GM18868 (cell line): ENCODE measurements at regions not wholly inside any gene's neighbourhood (a gene's known extent, or its start where the extent isn't known, plus 50 kb on each side); places are given as distances from the start of the nearest gene placed in this dataset.

Experiments used
- ATAC-seq: cut with Tn5 transposase; IDR thresholded peaks from one replicate; pipeline ENCODE4 v1.9.1; 2021; ENCODE audit warnings: mild to moderate bottlenecking, moderate library complexity; ENCODE audit not compliant: unreplicated experiment

DNA sequence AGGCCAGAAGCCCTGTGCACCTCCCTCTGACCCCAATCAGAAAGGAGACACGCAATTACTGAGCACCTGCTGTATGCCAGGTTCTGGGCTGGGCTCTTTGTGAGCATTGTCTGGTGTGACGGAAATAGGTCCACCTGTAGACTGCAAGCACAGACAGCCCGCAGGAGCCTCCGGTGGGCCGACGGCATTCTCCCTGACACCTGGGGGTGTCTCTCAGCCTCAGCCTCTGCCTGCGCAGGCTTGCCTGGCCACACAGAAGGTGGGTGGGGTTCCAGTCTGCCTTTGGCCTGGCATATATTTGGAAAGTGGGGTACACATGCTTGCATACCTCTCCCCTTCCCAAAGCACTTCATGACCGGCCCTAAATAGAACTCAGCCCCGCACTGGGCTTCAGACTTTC is 129.3 kb downstream of the BUD13 start:
- ATAC-seq, result no peak

DNA sequence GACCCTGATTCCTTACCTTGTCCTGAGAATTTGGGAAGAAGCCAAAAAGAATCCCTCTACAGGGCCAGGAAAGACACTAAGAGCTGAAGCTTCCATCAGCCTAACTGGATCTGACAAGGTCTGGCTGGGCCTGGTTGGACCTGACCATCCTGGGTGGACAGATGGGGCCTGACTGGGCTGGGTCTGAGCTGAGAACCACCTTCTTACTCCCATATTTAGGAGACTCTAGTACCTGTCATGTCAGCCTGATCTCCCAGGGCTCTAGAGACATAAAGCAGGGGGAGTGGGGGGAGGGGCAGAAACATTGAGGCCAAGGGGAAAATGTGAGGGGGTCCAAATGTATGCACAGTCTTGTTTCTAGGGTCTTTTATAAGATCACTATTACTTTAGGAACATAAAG is 129.9 kb downstream of the BUD13 start:
- ATAC-seq, result no peak

DNA sequence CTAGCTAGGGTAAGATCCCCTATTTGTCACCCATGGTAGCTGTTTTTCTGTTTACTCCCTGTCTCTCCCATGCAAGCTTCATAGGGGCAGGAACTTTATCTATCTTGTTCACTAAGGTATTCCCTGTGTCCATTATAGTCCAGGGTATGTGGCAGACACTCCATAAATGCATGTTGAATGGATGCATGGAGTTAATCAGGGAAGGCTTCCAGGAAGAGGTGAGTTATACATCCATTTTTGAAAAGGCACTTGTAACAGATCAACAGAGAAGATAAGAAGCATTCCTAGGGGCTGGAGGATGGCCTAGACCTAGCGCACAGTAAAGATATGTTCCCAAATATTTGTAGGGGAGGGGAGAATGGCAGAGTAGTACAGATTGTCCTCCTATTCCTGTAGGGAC is 130.3 kb downstream of the BUD13 start:
- no peak for ATAC-seq

DNA sequence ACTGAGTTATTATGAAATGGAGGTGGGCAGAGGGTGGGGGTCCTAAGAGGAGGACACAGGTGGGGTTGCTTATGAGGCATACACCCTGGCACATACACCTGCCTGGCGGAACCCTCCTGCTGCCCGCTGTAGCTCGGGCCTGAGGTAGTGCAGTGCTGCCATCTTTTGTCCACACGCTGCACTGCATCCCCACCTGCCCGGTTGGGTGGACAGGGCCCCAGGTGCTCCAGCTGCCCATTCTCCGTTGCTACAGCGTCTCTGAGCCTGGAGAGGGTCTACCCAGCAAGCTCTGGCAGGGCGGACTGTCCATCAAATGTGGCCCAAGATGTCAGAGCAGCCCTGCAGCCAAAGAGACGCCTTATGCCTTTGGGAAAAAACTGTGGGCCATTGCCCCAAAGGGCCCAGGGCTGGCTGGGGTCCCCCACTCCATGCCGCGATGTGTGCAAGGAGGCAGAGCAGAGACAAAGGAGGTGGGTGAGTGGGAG is 131.2 kb downstream of the BUD13 start:
- no peak for ATAC-seq

DNA sequence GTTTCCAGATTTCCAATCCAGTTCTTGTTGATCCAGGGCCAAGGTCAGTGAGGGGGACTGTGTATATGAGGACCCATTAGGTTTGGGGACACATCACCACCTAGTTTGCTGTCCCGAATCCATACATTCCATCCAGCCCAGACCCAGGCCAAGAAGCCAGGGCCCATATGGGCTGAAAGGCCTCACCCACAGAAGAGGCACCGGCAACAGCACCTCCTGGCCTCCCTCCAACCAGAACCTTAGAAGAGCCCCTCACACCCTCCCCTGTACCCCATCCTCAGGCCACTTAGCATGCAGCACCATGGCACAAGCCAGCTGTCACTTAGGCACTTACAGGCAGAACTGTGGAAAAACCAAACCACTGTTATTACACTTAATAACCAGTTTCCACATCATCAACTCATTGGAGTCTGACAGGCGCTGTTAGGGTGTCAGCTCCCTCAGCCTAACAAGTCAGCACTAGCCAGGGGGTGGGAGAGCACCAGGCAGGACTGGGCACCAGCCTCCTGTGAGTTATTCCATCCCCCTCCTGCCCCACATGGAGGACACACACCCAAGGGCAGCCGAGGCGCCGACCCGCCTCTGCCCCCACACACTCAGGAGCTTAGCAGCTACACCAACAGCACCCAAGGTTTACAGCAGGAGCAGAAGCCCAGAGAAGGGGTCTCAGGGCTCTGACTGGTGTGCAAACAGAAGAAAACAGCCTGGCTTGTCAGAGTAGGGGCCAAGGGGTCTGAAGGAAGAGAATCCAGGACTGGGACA is 132.0 kb downstream of the BUD13 start:
- ATAC-seq, result no peak

DNA sequence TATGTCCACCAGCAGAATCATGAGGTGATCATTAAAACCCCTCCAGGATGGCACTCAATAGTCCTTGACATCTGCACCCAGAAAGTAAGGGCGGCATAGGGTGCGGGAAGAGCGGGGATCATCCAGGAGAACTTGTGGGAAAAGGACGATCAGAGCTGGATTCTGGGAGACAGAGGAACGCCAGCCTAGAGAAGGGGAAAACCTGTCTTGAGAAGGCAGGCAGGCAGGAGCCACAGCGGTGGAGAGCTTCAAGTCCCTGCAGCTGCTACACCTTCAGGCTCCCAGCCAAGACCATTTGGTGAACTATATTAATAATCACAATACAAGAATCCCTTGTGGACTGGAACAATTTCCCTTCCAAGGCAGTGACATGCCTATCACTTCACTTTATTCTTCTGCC is 134.3 kb downstream of the BUD13 start:
- ATAC-seq, result no peak

DNA sequence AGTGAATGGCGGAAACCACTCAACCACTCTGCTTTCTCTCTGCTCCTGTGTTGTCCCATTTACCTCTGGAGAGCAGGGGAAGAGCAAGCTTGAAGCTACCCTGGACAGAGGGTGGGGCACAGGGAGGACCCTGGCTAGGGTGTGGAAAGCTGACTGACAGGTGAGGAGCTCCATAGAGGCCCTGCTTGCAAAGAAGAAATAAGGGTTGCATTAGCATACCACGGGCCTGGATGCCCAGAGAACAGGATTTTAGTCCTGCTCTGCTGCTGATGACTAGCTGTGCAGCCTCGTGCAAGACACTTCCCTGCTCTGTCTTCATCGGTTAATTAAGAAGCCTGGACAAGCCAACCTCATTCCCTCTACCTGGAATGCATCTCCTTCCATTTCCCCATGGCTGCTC is 135.0 kb downstream of the BUD13 start:
- no peak for ATAC-seq

DNA sequence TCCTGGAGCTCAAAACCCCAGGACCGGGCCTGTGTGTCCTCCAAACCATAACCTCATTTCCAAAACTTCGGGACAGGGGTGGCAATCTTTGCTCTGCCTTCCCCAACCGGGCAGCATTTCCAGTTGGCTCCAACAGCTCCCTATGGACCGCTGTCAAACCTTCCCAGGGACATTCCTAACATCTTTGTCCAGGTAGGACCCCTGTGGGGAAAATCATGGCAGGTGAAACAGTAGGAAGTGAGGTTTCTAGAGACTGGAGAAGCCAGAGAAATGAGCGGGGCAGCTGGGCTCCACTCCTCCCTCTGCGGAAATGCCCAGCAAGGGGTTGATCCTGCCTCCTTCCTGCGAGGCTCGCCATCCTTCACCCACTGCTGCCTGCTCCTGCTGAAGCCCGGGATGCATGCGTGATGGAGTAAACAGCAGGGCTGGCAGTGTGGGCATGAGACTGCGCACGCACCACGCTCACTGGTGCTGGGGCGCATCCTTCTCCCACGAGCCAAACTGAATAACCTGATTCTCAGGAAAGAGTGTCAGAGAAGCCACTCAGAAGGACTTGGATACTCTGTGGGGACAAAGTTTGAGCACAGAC is 136.4 kb downstream of the BUD13 start:
- ATAC-seq, result no peak

DNA sequence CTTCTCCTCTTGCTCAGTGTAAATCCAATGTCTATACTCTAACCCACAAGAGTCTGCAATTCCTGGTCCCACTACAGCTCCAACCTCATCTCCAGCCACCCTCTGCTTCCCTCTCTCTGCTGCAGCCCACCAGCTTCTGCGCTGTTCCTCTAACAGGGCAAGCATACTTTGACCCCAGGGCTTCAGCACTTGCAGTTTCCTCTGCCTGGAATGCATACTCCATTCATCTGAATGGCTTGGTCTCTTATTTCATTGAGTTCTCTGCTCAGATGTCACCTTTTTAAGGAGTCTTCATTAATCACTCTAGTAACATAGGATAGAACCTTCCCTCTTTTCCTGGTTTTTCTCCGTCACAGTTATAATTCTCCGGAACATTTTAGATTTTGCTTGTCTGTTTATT is 141.6 kb downstream of the BUD13 start:
- ATAC-seq, result no peak

DNA sequence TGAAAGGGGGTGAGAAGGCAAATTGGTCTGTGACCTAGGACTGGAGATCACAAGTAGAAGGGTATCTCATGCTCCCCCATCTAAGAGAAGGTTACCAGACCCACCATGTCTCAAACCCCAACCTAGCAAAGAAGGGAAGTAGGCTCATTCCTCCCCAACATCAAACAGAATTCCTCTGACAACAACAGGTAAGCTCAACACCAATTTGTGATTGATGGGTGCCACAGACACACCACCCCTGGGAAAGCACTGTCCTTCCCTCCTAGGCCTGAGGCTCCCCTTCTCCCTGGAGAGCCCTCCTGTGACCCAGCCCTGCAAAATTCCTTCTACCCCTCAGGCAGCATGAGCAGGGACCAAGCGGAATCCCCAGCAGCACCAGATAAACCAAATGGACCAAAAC is 154.3 kb downstream of the BUD13 start:
- ATAC-seq, result no peak

DNA sequence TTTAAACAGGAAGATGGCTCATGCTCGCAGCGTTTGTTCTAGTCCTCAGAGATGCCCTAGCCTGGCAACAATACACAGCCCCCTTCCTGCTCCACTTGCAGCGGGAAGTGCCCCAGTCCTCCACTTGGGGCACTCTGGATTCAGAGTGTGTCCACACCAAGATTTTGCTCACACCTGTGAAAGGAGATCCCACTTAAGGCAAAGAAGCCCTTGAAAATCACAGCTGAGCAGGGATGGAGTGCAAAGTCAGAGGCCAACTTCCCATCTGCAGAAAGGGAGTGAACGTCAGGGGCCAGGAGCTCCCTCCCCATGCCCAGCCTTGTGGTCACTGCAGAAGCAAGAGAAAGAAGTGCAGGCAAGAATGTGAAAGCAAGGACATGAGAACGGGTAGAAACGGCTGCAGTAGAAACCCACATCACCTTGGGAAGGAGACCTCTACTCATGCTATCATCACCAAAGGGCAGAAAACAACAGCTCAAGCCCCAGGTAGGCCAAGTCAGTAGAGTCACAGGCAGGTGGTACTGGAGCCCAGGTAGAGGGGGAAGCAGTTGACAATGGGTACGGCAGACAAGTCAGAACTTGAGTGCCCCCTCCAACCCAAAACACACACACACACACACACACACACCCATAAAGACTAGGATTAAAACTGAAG is 157.4 kb downstream of the BUD13 start:
- ATAC-seq, result no peak

DNA sequence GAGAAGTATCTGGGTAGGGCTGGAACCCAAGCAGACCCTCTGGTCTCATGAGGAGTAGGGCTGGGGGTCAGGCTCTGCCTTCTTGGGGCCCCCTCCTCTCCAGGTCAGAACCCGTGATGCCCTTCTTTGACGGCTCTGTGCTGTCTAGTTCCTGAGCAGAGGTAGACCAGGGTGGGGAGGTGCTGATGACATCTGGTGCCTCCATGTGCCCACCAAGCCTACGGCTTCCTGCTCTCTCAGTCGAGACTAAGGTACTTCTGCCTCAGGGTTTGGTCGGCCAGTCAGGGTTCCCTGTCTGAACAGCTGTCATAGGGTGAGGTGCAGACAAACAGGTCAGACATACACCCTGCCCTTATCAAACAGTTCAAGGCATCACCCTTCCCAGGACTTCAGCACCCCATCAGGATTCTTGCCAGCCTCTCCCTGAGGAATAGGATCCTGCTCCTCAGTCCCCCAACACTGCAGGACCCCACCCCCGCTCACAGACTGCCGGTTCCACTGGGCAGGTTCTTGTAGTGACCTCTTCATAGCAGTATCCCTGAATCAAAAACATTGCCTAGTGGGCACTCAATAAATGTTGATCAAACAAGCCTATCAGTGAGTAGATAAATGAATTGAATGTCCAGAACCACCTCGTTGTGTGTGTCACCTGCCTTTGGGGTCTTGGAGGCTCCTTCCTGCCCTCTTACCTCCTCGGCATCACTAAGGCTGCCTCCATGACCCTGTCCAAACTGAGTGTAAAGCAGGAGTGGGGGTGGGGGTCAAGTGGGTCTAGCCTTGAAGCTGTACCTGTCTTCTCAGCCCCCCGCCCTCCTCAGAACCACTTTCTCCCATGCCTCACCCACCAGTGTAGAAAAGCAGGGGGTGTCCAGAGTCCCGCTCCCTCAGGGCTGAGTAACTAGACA is 158.2 kb downstream of the BUD13 start:
- ATAC-seq, result no peak

DNA sequence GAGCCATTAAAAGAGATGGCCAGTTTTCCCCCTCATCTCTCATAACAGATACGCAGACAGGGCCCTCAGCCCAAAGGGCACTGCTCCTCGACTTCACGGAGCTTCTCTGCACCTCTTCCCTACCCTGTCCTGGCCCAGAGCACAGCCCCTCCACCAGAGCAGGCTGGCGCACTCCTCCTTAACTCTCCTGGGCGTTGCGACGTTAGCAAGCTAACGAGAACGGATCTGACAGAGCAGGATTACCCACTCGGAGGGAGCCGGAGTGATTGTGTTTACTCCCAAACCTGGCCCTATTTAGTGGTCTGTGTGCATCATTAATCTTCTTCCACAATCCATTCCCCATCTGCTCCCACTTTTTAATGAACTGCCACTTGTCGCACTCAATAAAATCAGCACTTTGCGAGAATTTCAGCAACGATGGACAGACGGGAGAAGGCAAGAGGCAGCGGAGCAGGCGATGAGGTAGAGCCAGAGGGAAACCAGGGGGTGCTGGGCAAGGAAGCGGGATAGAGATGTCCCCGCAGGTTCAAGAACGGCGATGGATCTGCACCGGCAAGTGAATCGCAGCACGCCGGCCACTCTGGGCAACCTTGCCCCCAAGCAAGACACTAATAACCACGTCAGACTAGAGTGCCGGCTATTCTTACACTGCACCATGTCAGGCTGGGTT is 159.4 kb downstream of the BUD13 start:
- ATAC-seq, result no peak

DNA sequence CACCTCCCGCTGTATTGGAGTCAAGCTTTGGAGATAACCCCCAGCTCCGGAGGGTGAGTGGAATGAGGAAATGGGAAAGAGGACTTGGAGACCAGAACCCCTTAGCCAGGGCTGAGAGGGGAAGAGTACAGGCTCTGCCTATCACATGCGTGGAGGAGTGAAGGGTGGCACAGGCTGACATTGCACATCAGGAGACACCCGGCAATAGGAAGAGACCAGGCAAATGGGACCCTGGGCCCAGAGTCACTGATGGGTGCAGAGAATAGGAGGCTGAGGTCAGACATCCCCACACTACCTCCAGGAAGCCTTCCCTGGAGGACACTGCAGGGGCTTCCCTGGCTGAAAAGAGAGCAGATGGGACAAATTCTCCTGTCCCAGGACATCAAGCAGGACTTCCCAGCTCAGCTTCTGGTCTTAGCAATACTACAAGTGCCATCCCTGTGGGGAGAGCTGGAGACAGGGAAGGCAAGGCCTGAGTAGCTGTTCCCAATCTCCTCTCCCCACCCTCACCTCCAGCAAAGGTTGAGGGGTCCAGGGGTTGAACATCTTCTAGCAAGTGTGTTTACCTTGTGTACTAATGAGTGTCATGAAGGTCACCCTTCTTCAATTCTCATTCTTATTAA is 160.7 kb downstream of the BUD13 start:
- no peak for ATAC-seq

DNA sequence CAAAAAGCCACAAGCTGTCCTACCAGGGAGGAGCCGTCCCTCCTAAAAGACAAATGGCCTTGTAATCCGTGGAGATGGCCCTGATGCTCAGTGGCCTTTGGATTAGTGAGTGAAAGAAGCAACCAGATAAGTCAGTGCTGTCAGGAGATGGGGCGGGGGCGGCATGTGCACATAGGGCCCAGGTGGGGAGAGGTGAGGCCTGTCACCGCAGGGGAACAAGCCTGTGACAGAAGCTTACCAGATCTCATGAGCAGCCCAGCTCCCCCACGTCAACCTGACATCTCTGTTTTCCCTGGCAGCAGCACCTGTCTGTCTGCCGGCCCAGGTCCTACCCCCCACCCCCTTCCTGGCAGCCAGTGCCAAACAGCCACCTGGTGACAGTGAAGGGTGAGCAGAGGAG is 162.6 kb downstream of the BUD13 start:
- ATAC-seq, result no peak

DNA sequence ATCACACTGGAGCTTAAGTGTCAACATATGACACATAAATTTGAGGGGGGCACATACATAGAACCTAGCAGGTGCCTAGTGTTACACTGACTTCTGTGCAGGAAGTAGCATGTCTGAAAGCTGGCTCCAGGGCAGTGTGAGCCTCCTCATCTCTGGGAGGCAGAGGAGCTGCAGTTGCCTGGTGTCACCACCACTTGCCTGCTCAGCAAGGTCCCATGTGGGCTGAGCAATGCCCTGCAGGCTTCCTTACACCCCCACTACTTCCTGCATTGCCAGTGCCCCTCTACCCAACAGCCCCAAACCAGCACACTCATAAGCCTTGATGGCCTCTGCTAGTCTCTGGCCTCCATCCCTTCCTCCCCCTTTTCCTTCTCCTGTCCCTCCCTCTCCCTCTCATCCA is 165.8 kb downstream of the BUD13 start:
- no peak for ATAC-seq

DNA sequence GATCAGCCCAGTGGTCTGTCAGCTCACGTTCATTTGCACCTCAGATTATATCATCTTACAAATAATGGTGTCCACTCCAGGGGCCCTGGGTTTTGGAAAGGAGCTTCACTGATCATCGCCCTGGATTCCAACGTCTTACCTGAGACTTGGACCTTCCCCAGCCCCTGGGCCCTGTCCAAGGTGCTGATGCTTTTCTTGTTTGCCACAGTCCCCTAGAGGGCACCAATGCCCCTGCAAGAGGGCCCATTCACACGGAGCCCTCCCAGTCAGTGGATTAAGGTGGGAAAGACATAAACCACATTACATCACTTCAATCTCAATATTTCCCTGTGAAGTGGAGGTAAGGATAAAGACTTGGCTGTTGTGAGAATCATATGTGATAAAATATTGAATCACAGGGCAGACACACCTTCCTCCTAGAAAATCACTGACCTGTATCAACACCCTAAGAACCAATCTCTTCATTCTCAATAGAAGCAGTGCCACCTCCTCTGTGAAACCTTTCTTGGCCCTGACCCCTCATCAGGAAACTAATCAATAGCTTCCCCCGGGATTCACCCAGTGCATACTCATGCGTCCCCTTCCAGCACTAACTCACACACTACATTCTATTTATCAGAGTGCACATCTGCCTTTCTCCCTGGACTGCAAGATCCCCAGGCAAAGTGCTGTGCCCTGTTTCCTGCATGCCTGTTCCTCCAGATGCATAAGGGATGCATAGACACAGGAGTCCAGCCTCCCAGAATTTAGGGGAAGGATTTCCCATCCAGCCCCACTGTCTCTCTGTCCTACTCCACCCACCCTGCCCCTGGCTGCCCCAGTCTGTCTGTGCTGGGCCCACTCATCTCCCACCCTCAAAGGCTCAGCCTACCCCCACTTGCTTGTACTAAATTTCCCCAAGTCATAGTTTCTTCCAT is 167.0 kb downstream of the BUD13 start:
- no peak for ATAC-seq

DNA sequence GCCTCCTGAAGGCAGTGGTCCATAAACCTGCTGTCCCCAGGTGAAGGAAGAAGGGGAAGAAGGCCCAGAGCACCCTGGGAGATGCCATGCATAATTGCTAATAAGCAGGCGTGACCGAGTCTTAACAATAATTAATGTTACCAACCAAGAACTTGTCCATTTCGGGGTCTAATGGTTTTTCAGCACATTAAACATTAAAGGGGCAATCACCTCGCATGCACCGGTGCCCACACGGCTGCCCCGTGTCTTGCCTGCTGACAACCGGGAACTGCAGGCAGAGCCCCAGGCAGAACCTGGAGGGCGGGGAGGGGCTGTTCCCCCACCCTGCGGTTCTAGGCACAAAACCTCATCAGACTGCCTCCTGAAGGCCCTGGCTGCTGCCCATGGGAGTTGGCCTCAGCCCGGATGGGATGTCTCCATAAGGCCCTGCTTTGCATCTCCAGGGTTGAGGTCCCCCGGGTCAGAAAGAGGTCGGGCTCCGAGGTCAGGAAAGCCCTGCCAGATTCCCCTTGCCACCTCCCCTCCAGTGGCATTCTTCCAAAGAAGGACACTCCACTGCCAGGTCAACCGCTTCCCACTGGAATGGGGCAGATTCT is 169.0 kb downstream of the BUD13 start:
- ATAC-seq, result no peak

DNA sequence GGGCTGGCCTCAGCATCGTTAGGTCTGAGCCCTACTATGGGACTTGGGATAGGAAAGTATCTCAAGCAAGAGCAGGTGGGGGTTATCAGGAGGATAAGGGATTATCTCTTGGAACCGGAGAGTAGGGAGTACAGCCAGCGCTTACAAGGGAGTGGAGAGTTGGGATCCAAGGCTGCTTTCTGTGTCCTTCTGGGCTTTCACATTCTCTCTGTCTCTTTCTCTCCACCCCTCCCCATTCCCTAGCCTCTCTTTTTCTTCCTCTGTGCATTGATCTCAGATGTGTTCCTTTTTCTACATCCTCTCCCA is 170.2 kb downstream of the BUD13 start:
- ATAC-seq, result no peak
